Spleen (tissue), 11 donors: ENCODE measurements at regions not wholly inside any gene's neighbourhood (a gene's known extent, or its start where the extent isn't known, plus 50 kb on each side); places are given as distances from the start of the nearest gene placed in this dataset.

Source experiments
- DNase-seq: peaks from one replicate; pipeline ENCODE4 v3.0.0-alpha.2; 2020
- H3K27ac ChIP-seq, 8 donors: fragments of 200-600 bp; sonication (generic) in 7 of 8; 1 replicate in 4 of 8; 2 replicates in 4 of 8; pipeline versions ENCODE4 v1.5.0 to v1.8.0; 2016 to 2021; ENCODE audit warnings: inconsistent platforms in 4 of 8, mild to moderate bottlenecking in 4 of 8, moderate library complexity in 1 of 8
- H3K27me3 ChIP-seq, 7 donors: fragments of 200-600 bp; sonication (generic) in 6 of 7; replicated peaks in 1 of 7; 1 replicate in 4 of 7; 2 replicates in 3 of 7; pipeline versions ENCODE4 v1.5.0 to v1.8.0; 2016 to 2021; ENCODE audit warnings: inconsistent platforms in 3 of 7, mild to moderate bottlenecking in 1 of 7
- H3K36me3 ChIP-seq, 6 donors: fragments of 200-600 bp; sonication (generic) in 5 of 6; 1 replicate in 4 of 6; 2 replicates in 2 of 6; pipeline versions ENCODE4 v1.5.0 to v1.8.0; 2016 to 2021; ENCODE audit warnings: inconsistent platforms in 2 of 6
- H3K4me1 ChIP-seq, 6 donors: fragments of 200-600 bp; sonication (generic) in 5 of 6; 1 replicate in 3 of 6; 2 replicates in 3 of 6; pipeline versions ENCODE4 v1.5.0 to v1.8.0; 2016 to 2021; ENCODE audit warnings: inconsistent platforms in 3 of 6
- H3K4me3 ChIP-seq, 8 donors: fragments of 200-600 bp; sonication (generic) in 7 of 8; 1 replicate in 4 of 8; 2 replicates in 4 of 8; pipeline versions ENCODE4 v1.5.0 to v1.8.0; 2016 to 2021; ENCODE audit warnings: inconsistent platforms in 4 of 8, mild to moderate bottlenecking in 4 of 8, moderate library complexity in 2 of 8
- H3K9me3 ChIP-seq, 8 donors: fragments of 200-600 bp; sonication (generic) in 7 of 8; 1 replicate in 4 of 8; 2 replicates in 4 of 8; pipeline versions ENCODE4 v1.5.0 to v1.8.0; 2016 to 2021; ENCODE audit warnings: inconsistent platforms in 4 of 8
- CTCF ChIP-seq, 11 experiments: fragments of 200-600 bp in 7 of 11; fragments of 450-650 bp in 4 of 11; sonication (generic) in 4 of 11; IDR thresholded peaks in 8 of 11; conservative IDR thresholded peaks in 3 of 11; 1 replicate in 7 of 11; 2 replicates in 4 of 11; pipeline versions ENCODE4 v1.4.0 to v1.8.0; 2016 to 2021; ENCODE audit warnings: antibody characterized with exemption in 11 of 11, inconsistent platforms in 4 of 11, mild to moderate bottlenecking in 1 of 11
- POLR2A ChIP-seq, 3 donors: fragments of 450-650 bp; IDR thresholded peaks; one replicate each; pipeline ENCODE4 v1.5.1; 2017; ENCODE audit warnings: antibody characterized with exemption in 3 of 3, mild to moderate bottlenecking in 1 of 3
- POLR2AphosphoS5 ChIP-seq, 3 donors: sonication (generic); formaldehyde crosslinking; IDR thresholded peaks; one replicate each; pipeline ENCODE4 v1.5.1; 2017; ENCODE audit warnings: antibody characterized with exemption in 3 of 3
- WGBS, 5 donors: extraction: QIAGEN DNeasy Blood & Tissue Kit in 3 of 5; methylation state at CpG; one replicate each; pipeline versions ENCODE4 v1.1.5 to v1.1.7; 2013 to 2018; 5-methylcytosine and 5-hydroxymethylcytosine counted together
- intact Hi-C: fragments of 100-400 bp; cut with DNase I; formaldehyde crosslinking; loops from one replicate; pipeline ENCODE4 v1.15.0; 2023; ENCODE audit warnings: low total_unique reads
- donor health status: healthy with polysubstance abuse.
- donor health status: DM: no; HTN: no; CAD: no; lungs with moderate emphysema.
- donor health status: DM: no; HTN: no; CAD: no.
- donor health status: Bipolar disorder and iron deficiency.
- donor health status: healthy.
- donor health status: DM: no; HTN: no; CAD: no.
- donor health status: DM: yes; HTN: yes; CAD: no.

GRCh38 chr1:10916311-10916710 lies 96.1 kb upstream of the TARDBP start:
- TF ChIP-seq POLR2AphosphoS5 (IDR thresholded peaks at IDR 0.05) (no peak), POLR2A (IDR thresholded peaks at IDR 0.05) (no peak), CTCF (IDR thresholded peaks at IDR 0.05 in 8 of 11, conservative IDR thresholded peaks at IDR 0.05 in 3 of 11) (no peak)
- Histone ChIP-seq H3K4me1 (peaks cover 0 to 17% (median 6%) of the 10 kb centered on the region in 6 donors), H3K9me3 (no peaks in the 10 kb centered on the region), H3K4me3 (no peak overlapping the region), H3K27me3 (peaks cover 0 to 27% (median 0%) of the 10 kb centered on the region in 7 donors), H3K27ac (no peak overlapping the region), H3K36me3 (no peaks in the 10 kb centered on the region)
- peak; percentile 62 for DNase-seq
- intact Hi-C loops: no loop called here
- 55 to 60% (median 59%) methylated on average over 3 to 5 of the region's 5 CpGs for WGBS, 5 donors

GRCh38 chr1:10916991-10917390 lies 95.5 kb upstream of the TARDBP start:
- DNase-seq: peak; percentile 14
- Histone ChIP-seq H3K9me3 (no peaks in the 10 kb centered on the region), H3K4me3 (no peak overlapping the region), H3K36me3 (no peaks in the 10 kb centered on the region), H3K4me1 (peaks cover 0 to 17% (median 6%) of the 10 kb centered on the region in 6 donors), H3K27me3 (peaks cover 0 to 34% (median 1%) of the 10 kb centered on the region in 7 donors), H3K27ac (no peak overlapping the region)
- TF ChIP-seq CTCF (IDR thresholded peaks at IDR 0.05 in 8 of 11, conservative IDR thresholded peaks at IDR 0.05 in 3 of 11): no peak
- no peak for TF ChIP-seq POLR2A (IDR thresholded peaks at IDR 0.05)
- TF ChIP-seq POLR2AphosphoS5 (IDR thresholded peaks at IDR 0.05): no peak
- intact Hi-C loops: no loop called here
- 76 to 86% (median 80%) methylated on average over 10 of the region's 10 CpGs for WGBS, 5 donors

- peak; percentile 2 for DNase-seq
- Histone ChIP-seq H3K27ac (no peak overlapping the region), H3K4me1 (peaks cover 0 to 17% (median 6%) of the 10 kb centered on the region in 6 donors), H3K9me3 (no peaks in the 10 kb centered on the region), H3K27me3 (peaks cover 0 to 42% (median 7%) of the 10 kb centered on the region in 7 donors), H3K36me3 (no peaks in the 10 kb centered on the region), H3K4me3 (no peak overlapping the region)
- intact Hi-C loops: no loop called here
- 22 to 43% (median 30%) methylated on average over 10 of the region's 10 CpGs for WGBS, 5 donors
- TF ChIP-seq POLR2A (IDR thresholded peaks at IDR 0.05) (no peak), POLR2AphosphoS5 (IDR thresholded peaks at IDR 0.05) (no peak), CTCF (IDR thresholded peaks at IDR 0.05 in 8 of 11, conservative IDR thresholded peaks at IDR 0.05 in 3 of 11) (no peak)
Observed at GRCh38 chr1:10917513-10918454, 94.7 kb upstream of the TARDBP start.

- H3K36me3 ChIP-seq: no peaks in the 10 kb centered on the region
- H3K4me1 ChIP-seq: peaks cover 0 to 17% (median 6%) of the 10 kb centered on the region in 6 donors
- intact Hi-C loops: no loop called here
- TF ChIP-seq CTCF (IDR thresholded peaks at IDR 0.05 in 8 of 11, conservative IDR thresholded peaks at IDR 0.05 in 3 of 11): no peak
- no peak for TF ChIP-seq POLR2AphosphoS5 (IDR thresholded peaks at IDR 0.05)
- TF ChIP-seq POLR2A (IDR thresholded peaks at IDR 0.05): no peak
- WGBS, 5 donors: 63 to 78% (median 68%) methylated on average over 5 of the region's 5 CpGs
- no peak overlapping the region for H3K27ac ChIP-seq
- no peak overlapping the region for H3K4me3 ChIP-seq
- H3K9me3 ChIP-seq: no peaks in the 10 kb centered on the region
- no peak for DNase-seq
- H3K27me3 ChIP-seq: peaks cover 0 to 45% (median 7%) of the 10 kb centered on the region in 7 donors
Observed at GRCh38 chr1:10918531-10918930, 93.9 kb upstream of the TARDBP start.
